K562 (cell line): ENCODE measurements at regions not wholly inside any gene's neighbourhood (a gene's known extent, or its start where the extent isn't known, plus 50 kb on each side); places are given as distances from the start of the nearest gene placed in this dataset.

Experiments used
- BHLHE40 ChIP-seq: IDR thresholded peaks from 2 replicates; pipeline ENCODE4 v1.6.1; 2011; ENCODE audit warnings: low read length, improper control_type of control experiment
- EP300 ChIP-seq: IDR thresholded peaks from 2 replicates; pipeline ENCODE4 v1.6.1; 2012; ENCODE audit warnings: low read length, improper control_type of control experiment
- NR2F6 ChIP-seq: fragments of 450-650 bp; formaldehyde crosslinking; IDR thresholded peaks from 2 replicates; pipeline ENCODE4 v1.4.0; 2020; ENCODE audit warnings: mild to moderate bottlenecking
- POLR2A ChIP-seq: fragments of 450-650 bp; conservative IDR thresholded peaks from 2 replicates; pipeline ENCODE4 v1.6.1; 2016
- TAF1 ChIP-seq: IDR thresholded peaks from 2 replicates; pipeline ENCODE4 v1.6.1; 2011; ENCODE audit warnings: mild to moderate bottlenecking, low read length, moderate library complexity; ENCODE audit not compliant: insufficient read depth, control insufficient read depth, severe bottlenecking; ENCODE audit errors: extremely low read depth
- ZKSCAN8 ChIP-seq: fragments of 200-800 bp; sonication (Bioruptor generic); IDR thresholded peaks from 2 replicates; pipeline ENCODE4 v1.6.1; 2016; ENCODE audit warnings: missing genetic modification characterization, missing compliant biosample characterization
- ZNF583 ChIP-seq: fragments of 250-450 bp; sonication (Bioruptor Pico); IDR thresholded peaks from 2 replicates; pipeline ENCODE4 v1.4.0; 2020
- TF ChIP-seq, protein P1 (sequence below): fragments of 450-650 bp; IDR thresholded peaks from 2 replicates; pipeline ENCODE4 v1.6.1; 2017; ENCODE audit warnings: antibody characterized with exemption, mild to moderate bottlenecking

DNA sequence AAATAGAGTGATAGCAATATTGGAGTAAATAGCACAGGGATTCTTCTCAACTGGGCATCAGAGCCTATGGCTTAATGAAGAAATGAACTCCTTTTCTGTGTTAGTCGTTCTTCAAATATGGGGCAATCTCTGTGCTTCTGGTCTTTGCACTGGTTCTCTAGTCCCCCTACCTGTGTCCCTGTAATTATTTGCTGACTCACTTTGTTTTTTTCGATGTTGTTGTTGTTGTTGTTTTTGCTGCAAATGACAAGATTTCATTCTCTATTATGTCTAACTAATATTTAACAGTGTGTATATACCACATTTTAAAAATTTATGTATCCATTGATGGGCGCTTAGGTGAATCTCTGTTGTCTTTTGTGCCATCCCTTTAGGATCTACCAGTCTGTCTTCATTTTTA lies 2137.8 kb upstream of the TENM3 start:
- no peak for TF ChIP-seq NR2F6 (CRISPR knock-in tag)
- TF ChIP-seq BHLHE40, result no peak
- no peak for TF ChIP-seq EP300
- no peak for TF ChIP-seq ZKSCAN8 (CRISPR knock-in tag)
- TF ChIP-seq TAF1, result no peak
- TF ChIP-seq, protein P1, sequence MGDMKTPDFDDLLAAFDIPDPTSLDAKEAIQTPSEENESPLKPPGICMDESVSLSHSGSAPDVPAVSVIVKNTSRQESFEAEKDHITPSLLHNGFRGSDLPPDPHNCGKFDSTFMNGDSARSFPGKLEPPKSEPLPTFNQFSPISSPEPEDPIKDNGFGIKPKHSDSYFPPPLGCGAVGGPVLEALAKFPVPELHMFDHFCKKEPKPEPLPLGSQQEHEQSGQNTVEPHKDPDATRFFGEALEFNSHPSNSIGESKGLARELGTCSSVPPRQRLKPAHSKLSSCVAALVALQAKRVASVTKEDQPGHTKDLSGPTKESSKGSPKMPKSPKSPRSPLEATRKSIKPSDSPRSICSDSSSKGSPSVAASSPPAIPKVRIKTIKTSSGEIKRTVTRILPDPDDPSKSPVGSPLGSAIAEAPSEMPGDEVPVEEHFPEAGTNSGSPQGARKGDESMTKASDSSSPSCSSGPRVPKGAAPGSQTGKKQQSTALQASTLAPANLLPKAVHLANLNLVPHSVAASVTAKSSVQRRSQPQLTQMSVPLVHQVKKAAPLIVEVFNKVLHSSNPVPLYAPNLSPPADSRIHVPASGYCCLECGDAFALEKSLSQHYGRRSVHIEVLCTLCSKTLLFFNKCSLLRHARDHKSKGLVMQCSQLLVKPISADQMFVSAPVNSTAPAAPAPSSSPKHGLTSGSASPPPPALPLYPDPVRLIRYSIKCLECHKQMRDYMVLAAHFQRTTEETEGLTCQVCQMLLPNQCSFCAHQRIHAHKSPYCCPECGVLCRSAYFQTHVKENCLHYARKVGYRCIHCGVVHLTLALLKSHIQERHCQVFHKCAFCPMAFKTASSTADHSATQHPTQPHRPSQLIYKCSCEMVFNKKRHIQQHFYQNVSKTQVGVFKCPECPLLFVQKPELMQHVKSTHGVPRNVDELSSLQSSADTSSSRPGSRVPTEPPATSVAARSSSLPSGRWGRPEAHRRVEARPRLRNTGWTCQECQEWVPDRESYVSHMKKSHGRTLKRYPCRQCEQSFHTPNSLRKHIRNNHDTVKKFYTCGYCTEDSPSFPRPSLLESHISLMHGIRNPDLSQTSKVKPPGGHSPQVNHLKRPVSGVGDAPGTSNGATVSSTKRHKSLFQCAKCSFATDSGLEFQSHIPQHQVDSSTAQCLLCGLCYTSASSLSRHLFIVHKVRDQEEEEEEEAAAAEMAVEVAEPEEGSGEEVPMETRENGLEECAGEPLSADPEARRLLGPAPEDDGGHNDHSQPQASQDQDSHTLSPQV, result no peak
- no peak for TF ChIP-seq ZNF583 (CRISPR knock-in tag)
- no peak for TF ChIP-seq POLR2A
